ENCODE measurements at regions not wholly inside any gene's neighbourhood (a gene's known extent, or its start where the extent isn't known, plus 50 kb on each side); places are given as distances from the start of the nearest gene placed in this dataset.

- POLR2A ChIA-PET: no interaction called here
- no peaks in the 10 kb centered on the region for H3K4me1 ChIP-seq (ENCODE audit: control insufficient read depth in 1 of 2, insufficient read depth in 2 of 2, low read depth in 1 of 2, low read length in 1 of 2)
- 36% methylated on average over 6 of the region's 6 CpGs for WGBS (ENCODE audit: low lambda C conversion rate)
- no peaks in the 10 kb centered on the region for H3K9me3 ChIP-seq
- no peak overlapping the region for H3K27ac ChIP-seq (ENCODE audit: low read depth in 2 of 2, low read length in 1 of 2)
- no peak for DNase-seq
- H2AFZ ChIP-seq (ENCODE audit: low read depth): no peak overlapping the region
- no peaks in the 10 kb centered on the region for H4K20me1 ChIP-seq (ENCODE audit: insufficient read depth)
- H3K9me2 ChIP-seq: no peaks in the 10 kb centered on the region
- H3K36me3 ChIP-seq (replicated peaks in 1 of 2; ENCODE audit: control insufficient read depth in 1 of 2, insufficient read depth in 2 of 2, low read length in 1 of 2): no peaks in the 10 kb centered on the region
- TF ChIP-seq MEF2A (IDR thresholded peaks at IDR 0.05; ENCODE audit: borderline replicate concordance, low read depth): no peak
- no peak for TF ChIP-seq RFX5 (IDR thresholded peaks at IDR 0.05; ENCODE audit: low read length)
- no peak for TF ChIP-seq SIN3A (IDR thresholded peaks at IDR 0.05; ENCODE audit: borderline replicate concordance, low read depth, low read length)
- no peak for TF ChIP-seq POLR2AphosphoS5 (IDR thresholded peaks at IDR 0.05; ENCODE audit: low read depth, low read length)
- TF ChIP-seq USF1 (IDR thresholded peaks at IDR 0.05; ENCODE audit: borderline replicate concordance, low read depth): no peak
- TF ChIP-seq TCF12 (IDR thresholded peaks at IDR 0.05): no peak
- no peak for TF ChIP-seq NRF1 (IDR thresholded peaks at IDR 0.05; ENCODE audit: low read depth, low read length)
- TF ChIP-seq RXRA (IDR thresholded peaks at IDR 0.05; ENCODE audit: borderline replicate concordance, low read depth): no peak
- no peak for TF ChIP-seq ELF1 (IDR thresholded peaks at IDR 0.05)
- no peak for TF ChIP-seq NFIC (IDR thresholded peaks at IDR 0.05; ENCODE audit: borderline replicate concordance)
- H3K79me2 ChIP-seq (ENCODE audit: insufficient read depth): no peaks in the 10 kb centered on the region
- H3K4me2 ChIP-seq: no peak overlapping the region
- no peak overlapping the region for H3K9ac ChIP-seq
- no peak overlapping the region for H3K4me3 ChIP-seq (ENCODE audit: low read depth in 2 of 2, low read length in 1 of 2)
- no peaks in the 10 kb centered on the region for H3F3A ChIP-seq (replicated peaks; ENCODE audit: insufficient read depth)
- CTCF ChIA-PET: no interaction called here
- H3K27me3 ChIP-seq (ENCODE audit: insufficient read depth): no peaks in the 10 kb centered on the region
Observed at GRCh38 chr6:14547284-14547998, 429.9 kb downstream of the CD83 start.

- CTCF ChIA-PET: no interaction called here
Observed at GRCh38 chr6:14549304-14549770, 431.8 kb downstream of the CD83 start.

More at GRCh38 chr6:14549304-14549770, 431.8 kb downstream of the CD83 start:
- no peak overlapping the region for H3K9ac ChIP-seq
- no peaks in the 10 kb centered on the region for H3K27me3 ChIP-seq (ENCODE audit: insufficient read depth)
- H3K9me2 ChIP-seq: no peaks in the 10 kb centered on the region
- H4K20me1 ChIP-seq (ENCODE audit: insufficient read depth): no peaks in the 10 kb centered on the region
- DNase-seq: no peak
- H3K4me1 ChIP-seq (ENCODE audit: control insufficient read depth in 1 of 2, insufficient read depth in 2 of 2, low read depth in 1 of 2, low read length in 1 of 2): no peaks in the 10 kb centered on the region
- no peaks in the 10 kb centered on the region for H3F3A ChIP-seq (replicated peaks; ENCODE audit: insufficient read depth)
- no peak overlapping the region for H2AFZ ChIP-seq (ENCODE audit: low read depth)
- no peaks in the 10 kb centered on the region for H3K9me3 ChIP-seq
- H3K4me3 ChIP-seq (ENCODE audit: low read depth in 2 of 2, low read length in 1 of 2): no peak overlapping the region
- no peak overlapping the region for H3K4me2 ChIP-seq
- POLR2A ChIA-PET: no interaction called here
- no peak overlapping the region for H3K27ac ChIP-seq (ENCODE audit: low read depth in 2 of 2, low read length in 1 of 2)
- no peak for TF ChIP-seq TAF1 (IDR thresholded peaks at IDR 0.05; ENCODE audit: borderline replicate concordance, low read depth, low read length)
- no peak for TF ChIP-seq SIN3A (IDR thresholded peaks at IDR 0.05; ENCODE audit: borderline replicate concordance, low read depth, low read length)
- TF ChIP-seq FOSL2 (IDR thresholded peaks at IDR 0.05; ENCODE audit: borderline replicate concordance, low read depth): no peak
- no peak for TF ChIP-seq RFX5 (IDR thresholded peaks at IDR 0.05; ENCODE audit: low read length)
- TF ChIP-seq NFIC (IDR thresholded peaks at IDR 0.05; ENCODE audit: borderline replicate concordance): no peak
- TF ChIP-seq RAD21 (IDR thresholded peaks at IDR 0.05; ENCODE audit: low read length): no peak
- TF ChIP-seq NRF1 (IDR thresholded peaks at IDR 0.05; ENCODE audit: low read depth, low read length): no peak
- no peak for TF ChIP-seq REST (IDR thresholded peaks at IDR 0.05; ENCODE audit: low read depth, low read length)
- TF ChIP-seq EP300 (IDR thresholded peaks at IDR 0.05; ENCODE audit: borderline replicate concordance in 1 of 2, low read depth in 1 of 2, low read length in 1 of 2): no peak
- TF ChIP-seq ELF1 (IDR thresholded peaks at IDR 0.05): no peak
- TF ChIP-seq GATA2 (CRISPR knock-in tag; IDR thresholded peaks at IDR 0.05): no peak
- TF ChIP-seq CHD2 (IDR thresholded peaks at IDR 0.05; ENCODE audit: low read length, partially characterized antibody): no peak
- no peak for TF ChIP-seq FOXM1 (IDR thresholded peaks at IDR 0.05; ENCODE audit: low read depth)
- no peak for TF ChIP-seq ZBTB33 (IDR thresholded peaks at IDR 0.05; ENCODE audit: borderline replicate concordance, low read depth)
- WGBS (ENCODE audit: low lambda C conversion rate): 44% methylated on average over 6 of the region's 6 CpGs
- no peaks in the 10 kb centered on the region for H3K79me2 ChIP-seq (ENCODE audit: insufficient read depth)
- H3K36me3 ChIP-seq (replicated peaks in 1 of 2; ENCODE audit: control insufficient read depth in 1 of 2, insufficient read depth in 2 of 2, low read length in 1 of 2): no peaks in the 10 kb centered on the region

Data from SK-N-SH (cell line).